ENCODE measurements at regions not wholly inside any gene's neighbourhood (a gene's known extent, or its start where the extent isn't known, plus 50 kb on each side); places are given as distances from the start of the nearest gene placed in this dataset.

GRCh38 chr1:57696043-57696442 lies 272.2 kb upstream of the DAB1 start:
- DNase-seq, result no peak

DNA sequence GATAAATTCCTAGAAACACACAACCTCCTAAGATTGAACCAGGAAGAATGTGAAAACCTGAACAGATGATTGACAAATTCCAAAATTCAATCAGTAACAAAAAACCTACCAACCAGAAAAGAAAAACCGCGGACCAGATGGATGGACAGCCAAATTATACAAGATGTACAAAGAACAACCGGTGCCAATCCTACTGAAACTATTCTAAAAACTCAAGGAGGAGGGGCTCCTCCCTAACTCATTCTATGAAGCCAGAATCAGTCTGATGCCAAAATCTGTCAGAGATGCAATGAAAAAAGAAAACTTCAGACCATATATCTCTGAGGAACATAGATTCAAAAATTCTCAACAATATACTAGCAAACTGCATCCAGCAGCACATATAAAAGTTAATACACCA lies 262.4 kb upstream of the DAB1 start:
- no peak for DNase-seq

DNA sequence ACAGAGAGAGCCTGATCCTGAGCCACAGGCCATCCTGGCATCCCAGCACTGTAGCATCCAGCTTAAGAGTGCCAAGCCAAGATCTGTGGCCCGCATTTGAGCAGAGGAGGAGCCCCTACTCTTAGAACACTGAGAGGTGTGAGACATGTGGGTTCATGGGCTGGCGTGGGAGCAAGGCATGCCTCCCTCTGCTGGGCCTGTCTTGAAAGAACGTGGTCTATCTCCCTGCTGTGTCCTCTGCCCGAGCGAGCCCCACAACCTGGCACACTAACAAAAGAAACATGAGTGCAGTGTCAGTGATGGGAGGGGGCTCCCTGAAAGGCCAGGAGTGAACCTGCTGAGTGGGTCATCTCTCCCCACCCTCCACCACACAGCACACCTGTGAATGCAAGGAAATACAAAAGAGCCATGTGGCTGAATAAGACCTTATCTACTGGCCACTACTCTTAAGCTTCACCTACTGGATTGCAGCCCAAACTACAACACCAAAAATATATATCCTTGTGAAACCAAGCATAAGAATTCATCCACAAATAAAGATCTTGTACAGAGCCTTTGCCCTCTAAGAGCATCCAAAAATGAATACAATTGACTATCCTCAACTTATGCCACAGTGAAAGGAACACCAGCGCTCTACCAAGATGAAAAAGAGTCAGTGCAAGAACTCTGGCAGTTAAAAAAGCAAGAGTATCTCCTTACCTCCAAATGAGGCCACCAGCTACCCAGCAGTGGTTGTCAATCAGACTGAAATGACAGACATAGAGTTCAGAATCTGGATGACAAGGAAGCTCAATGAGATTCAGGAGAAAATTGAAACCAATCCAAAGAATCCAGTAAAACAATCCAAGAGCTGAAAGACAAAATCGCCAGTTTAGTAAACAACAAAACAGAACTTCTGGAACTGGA lies 259.4 kb upstream of the DAB1 start:
- DNase-seq, result no peak

- DNase-seq, result peak; percentile 10
Observed at GRCh38 chr1:57678138-57678537, 254.3 kb upstream of the DAB1 start.

DNA sequence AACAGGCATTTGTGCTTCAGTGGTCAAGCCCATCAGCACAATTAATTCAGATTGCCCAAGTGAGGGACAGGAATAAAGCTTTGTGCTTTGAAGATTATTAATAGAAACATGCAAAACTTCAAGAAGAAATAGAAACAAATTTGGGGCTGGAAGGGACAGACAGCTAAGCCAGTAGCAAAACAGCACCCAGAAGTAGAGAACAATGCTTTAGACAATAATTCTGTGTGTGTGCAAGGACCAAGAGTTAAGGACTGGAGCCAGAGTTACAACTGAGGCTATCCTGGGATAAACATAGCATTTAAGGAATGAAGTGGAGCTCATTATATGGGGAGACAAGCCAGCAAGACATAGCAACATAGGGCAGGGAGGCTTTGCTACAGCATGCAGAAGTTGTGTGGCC lies 251.9 kb upstream of the DAB1 start:
- no peak for DNase-seq

- DNase-seq, result no peak
Observed at GRCh38 chr1:57674801-57675200, 250.9 kb upstream of the DAB1 start.

- no peak for DNase-seq
Observed at GRCh38 chr1:57672346-57673140, 248.7 kb upstream of the DAB1 start.

GRCh38 chr1:57671750-57672149 lies 247.9 kb upstream of the DAB1 start:
- DNase-seq, result no peak

DNA sequence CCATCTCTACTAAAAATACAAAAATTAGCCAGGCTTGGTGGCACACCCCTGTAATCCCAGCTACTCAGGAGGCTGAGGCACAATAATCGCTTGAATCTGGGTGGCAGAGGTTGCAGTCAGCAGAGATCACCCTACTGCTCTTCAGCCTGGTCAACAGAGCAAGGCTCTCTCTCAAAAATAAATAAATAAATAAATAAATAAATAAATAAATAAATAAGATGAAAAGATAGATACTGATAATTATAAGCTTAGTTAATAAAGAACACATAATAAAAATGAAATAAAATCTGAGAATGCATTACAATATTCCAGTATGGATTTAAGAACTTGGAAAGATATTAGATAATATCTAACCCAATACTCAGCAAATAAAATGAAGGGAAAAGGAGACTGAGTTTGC lies 235.9 kb upstream of the DAB1 start:
- DNase-seq, result no peak

DNA sequence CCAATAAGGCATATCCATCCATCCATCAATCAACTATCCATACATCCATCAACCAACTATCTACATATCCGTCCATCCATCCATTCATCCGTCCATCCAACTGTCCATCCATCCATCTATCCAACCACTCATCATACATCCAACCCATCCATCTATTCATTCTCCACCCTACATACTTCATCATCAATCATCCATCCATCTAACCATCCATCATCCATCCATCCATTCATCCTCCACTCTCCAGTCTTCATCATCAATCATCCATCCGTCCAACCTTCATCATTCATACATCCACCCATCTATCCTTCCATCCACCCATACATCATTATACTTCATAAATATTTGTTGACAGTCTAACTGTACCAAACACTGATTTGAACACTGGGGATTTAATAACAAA lies 231.3 kb upstream of the DAB1 start:
- DNase-seq, result no peak

GRCh38 chr1:57644667-57645066 lies 220.8 kb upstream of the DAB1 start:
- DNase-seq, result no peak

GRCh38 chr1:57638239-57638638 lies 214.4 kb upstream of the DAB1 start:
- no peak for DNase-seq

GRCh38 chr1:57637155-57637554 lies 213.3 kb upstream of the DAB1 start:
- DNase-seq, result no peak

DNA sequence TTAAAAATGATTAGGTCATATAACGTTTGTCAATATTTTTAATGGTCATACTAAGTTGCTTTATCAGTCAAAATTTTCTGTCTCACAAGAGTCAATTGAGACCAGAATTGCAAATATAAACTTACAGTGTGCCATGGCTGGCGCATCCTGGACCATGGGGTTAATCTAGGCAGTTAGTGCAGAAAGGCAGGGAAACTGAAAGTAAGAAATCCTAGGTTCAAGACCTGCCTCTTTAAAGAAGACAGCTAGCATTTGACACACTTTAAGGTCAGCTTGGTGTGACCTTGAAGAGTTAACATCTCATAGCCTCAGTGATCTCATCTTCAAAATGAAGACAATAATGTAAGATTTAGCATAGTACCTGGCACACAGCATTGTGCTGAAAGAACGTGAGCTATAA lies 210.0 kb upstream of the DAB1 start:
- no peak for DNase-seq

- DNase-seq, result no peak
Observed at GRCh38 chr1:57633056-57633455, 209.2 kb upstream of the DAB1 start.

DNA sequence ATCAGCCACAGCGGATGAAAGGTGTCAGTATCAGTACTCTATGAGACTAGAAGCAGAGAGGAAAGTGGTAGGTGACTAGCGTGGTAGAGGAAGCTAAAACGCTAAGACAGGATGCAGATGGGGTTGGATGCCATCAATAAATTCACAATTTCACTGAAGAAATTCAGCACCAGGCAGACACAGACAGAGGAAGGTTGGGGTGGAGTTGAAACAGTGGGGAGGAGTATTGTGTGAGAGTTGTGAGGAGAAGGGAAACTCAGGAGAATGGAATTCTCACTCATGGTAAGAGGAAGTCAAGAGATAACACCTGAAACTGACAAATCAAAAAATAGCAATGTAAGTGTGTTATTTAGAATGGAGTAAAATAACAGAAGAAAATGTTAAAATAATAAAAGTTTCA lies 208.5 kb upstream of the DAB1 start:
- no peak for DNase-seq

DNA sequence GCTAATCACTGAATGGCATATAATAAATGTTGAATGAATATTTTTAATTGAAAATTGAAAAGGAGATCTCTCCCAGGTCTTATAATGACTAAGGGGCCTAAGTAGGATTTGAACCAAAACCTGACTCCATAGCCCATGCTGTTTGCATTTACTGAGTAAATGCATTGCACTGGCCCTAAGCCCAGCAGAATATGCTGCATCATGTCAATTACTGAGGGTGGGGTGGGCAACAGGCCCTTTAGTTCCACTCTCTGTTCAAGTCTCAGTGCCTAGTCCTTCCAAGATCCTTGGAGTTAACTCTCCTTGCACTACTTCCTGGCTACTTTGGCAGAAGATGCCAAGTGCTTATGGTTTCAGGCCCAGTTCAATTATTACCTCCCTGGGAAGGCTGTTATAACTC lies 203.8 kb upstream of the DAB1 start:
- no peak for DNase-seq

GRCh38 chr1:57623791-57624538 lies 200.1 kb upstream of the DAB1 start:
- no peak for DNase-seq

GRCh38 chr1:57623039-57623790 lies 199.4 kb upstream of the DAB1 start:
- no peak for DNase-seq

DNA sequence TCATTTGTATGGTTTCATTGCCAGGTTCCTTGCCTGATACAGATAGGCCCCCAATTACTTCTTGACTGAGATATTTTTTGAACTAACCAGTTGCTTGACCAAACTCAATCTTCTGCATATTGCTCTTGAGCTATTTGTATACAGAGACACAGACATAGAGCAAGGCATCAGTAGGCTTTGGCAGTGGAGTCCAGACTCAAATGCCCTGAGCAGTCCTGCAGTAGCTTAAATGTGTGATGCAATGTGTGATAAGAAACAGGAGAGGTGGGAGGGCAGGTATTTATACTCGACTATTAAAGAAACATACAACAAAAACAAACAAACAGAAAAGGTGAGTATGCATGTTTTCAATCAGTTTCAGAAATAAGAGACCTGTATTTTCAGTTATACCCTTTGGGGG lies 197.9 kb upstream of the DAB1 start:
- DNase-seq, result no peak

DNA sequence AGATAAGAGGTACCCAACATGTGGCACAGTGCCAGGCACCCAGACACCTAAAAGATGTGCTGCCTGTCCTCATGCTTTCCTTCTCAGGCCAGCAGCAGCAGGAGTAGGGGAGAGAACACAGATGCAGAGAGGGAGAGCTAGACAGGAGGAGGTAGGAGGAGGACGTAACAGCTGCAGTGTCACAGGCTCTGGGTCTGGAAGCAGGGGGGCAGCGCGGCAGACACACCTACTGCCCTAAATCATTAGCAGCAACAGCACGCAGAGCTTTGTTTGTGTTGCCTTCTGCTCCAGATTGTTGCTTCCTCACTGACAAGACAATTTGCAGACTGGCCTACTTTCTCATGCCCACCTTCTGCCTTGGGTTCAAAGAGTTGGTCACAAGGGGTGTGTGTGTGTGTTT lies 196.7 kb upstream of the DAB1 start:
- no peak for DNase-seq

DNA sequence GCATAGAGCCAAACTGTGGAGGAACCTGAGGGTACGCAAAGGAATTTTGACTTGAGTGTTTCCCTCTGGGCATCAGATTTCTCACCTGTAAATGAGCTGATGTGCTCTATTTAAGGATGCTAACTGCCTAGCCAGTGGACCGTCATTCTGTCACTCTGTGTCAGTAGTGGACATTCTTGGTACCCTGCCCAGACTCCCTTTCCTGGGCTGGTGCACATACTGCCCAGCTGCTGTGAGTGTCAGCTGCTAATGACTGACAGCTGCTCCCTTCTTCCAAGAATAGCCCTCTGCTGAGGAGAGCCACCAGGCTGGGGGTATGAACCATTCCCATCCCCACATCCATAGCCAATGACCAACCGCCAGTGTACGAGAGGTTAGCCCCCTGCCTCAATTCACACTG lies 193.1 kb upstream of the DAB1 start:
- DNase-seq, result no peak

GRCh38 chr1:57615956-57616355 lies 192.1 kb upstream of the DAB1 start:
- DNase-seq, result no peak
